D721Med (cell line): ENCODE measurements at regions not wholly inside any gene's neighbourhood (a gene's known extent, or its start where the extent isn't known, plus 50 kb on each side); places are given as distances from the start of the nearest gene placed in this dataset.

ENCODE experiments used
- DNase-seq: peaks from one replicate; pipeline ENCODE4 v3.0.0; 2011; ENCODE audit warnings: low spot score; ENCODE audit not compliant: insufficient read length
- FAIRE-seq: peaks from 2 replicates; lab custom pipeline; 2011; peaks lifted over from hg19 to GRCh38; lab: Jason Lieb, UNC
- CTCF ChIP-seq: IDR thresholded peaks from 2 replicates; pipeline ENCODE4 v1.5.1; 2012; ENCODE audit warnings: mild to moderate bottlenecking, control low read depth; ENCODE audit not compliant: insufficient read depth; ENCODE audit errors: missing control alignments

- TF ChIP-seq CTCF = no peak
- no peak for DNase-seq
- FAIRE-seq = no peak
Measured at GRCh38 chr6:167507376-167507945, 182.6 kb downstream of the TTLL2 start.

- no peak for TF ChIP-seq CTCF
- no peak for DNase-seq
- FAIRE-seq = no peak
Measured at GRCh38 chr6:167508919-167509852, 184.3 kb downstream of the TTLL2 start.

GRCh38 chr6:167509853-167510220, 185.0 kb downstream of the TTLL2 start:
- FAIRE-seq (no peak), DNase-seq (no peak)
- TF ChIP-seq CTCF = no peak

- TF ChIP-seq CTCF = no peak
- DNase-seq = no peak
- FAIRE-seq = no peak
Measured at GRCh38 chr6:167510648-167511047, 185.8 kb downstream of the TTLL2 start.

- DNase-seq = no peak
- FAIRE-seq = no peak
- TF ChIP-seq CTCF = no peak
Measured at GRCh38 chr6:167512696-167513375, 187.9 kb downstream of the TTLL2 start.

- no peak for FAIRE-seq
- no peak for TF ChIP-seq CTCF
- DNase-seq = no peak
Measured at GRCh38 chr6:167513778-167514177, 188.9 kb downstream of the TTLL2 start.
